GM06990 (cell line): ENCODE measurements at regions not wholly inside any gene's neighbourhood (a gene's known extent, or its start where the extent isn't known, plus 50 kb on each side); places are given as distances from the start of the nearest gene placed in this dataset.

Experiments used
- DNase-seq: peaks from one replicate; pipeline ENCODE4 v3.0.0-alpha.2; 2011; ENCODE audit not compliant: insufficient read length; ENCODE audit errors: extremely low read depth
- H3K27me3 ChIP-seq: replicated peaks from 2 replicates; pipeline ENCODE4 v1.6.0; 2011; ENCODE audit warnings: low read length; ENCODE audit not compliant: control insufficient read depth, insufficient read depth
- H3K36me3 ChIP-seq: 2 replicates; pipeline ENCODE4 v1.5.1; 2011; ENCODE audit warnings: low read length; ENCODE audit not compliant: control insufficient read depth, insufficient read depth
- H3K4me3 ChIP-seq: replicated peaks from 2 replicates; pipeline ENCODE4 v1.5.1; 2011; ENCODE audit warnings: low read depth, mild to moderate bottlenecking, control low read depth, low read length
- TF ChIP-seq, protein P1 (sequence below): IDR thresholded peaks from 2 replicates; pipeline ENCODE4 v1.5.1; 2011; ENCODE audit warnings: low read length, control low read depth, mild to moderate bottlenecking, inconsistent platforms; ENCODE audit not compliant: insufficient read depth, poor library complexity, severe bottlenecking

DNA sequence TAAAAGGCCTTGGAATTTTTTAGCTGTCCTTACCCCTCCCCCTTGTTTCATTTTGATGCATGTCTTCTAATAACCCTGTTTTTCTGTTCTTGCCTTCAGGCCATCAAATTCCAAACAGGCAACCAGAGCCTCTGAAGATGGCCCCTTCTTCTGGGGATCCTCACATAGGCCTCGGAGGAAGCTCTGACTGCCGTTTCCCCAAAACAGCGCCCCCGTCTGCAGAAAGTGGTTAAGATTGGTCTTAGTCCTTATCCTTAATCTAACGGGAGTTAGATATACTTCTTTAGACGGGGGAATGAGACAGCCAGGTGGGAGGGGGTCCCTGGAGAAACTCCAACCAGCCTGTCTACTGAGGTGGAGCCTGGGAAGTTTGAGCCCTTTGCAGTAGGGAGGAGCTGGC, 226.3 kb upstream of the ZNF608 start:
- DNase-seq: no peak
- TF ChIP-seq, protein P1, sequence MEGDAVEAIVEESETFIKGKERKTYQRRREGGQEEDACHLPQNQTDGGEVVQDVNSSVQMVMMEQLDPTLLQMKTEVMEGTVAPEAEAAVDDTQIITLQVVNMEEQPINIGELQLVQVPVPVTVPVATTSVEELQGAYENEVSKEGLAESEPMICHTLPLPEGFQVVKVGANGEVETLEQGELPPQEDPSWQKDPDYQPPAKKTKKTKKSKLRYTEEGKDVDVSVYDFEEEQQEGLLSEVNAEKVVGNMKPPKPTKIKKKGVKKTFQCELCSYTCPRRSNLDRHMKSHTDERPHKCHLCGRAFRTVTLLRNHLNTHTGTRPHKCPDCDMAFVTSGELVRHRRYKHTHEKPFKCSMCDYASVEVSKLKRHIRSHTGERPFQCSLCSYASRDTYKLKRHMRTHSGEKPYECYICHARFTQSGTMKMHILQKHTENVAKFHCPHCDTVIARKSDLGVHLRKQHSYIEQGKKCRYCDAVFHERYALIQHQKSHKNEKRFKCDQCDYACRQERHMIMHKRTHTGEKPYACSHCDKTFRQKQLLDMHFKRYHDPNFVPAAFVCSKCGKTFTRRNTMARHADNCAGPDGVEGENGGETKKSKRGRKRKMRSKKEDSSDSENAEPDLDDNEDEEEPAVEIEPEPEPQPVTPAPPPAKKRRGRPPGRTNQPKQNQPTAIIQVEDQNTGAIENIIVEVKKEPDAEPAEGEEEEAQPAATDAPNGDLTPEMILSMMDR: peak; percentile 12
- Histone ChIP-seq H3K36me3 (no peaks in the 10 kb centered on the region), H3K4me3 (no peak overlapping the region), H3K27me3 (no peaks in the 10 kb centered on the region)

DNA sequence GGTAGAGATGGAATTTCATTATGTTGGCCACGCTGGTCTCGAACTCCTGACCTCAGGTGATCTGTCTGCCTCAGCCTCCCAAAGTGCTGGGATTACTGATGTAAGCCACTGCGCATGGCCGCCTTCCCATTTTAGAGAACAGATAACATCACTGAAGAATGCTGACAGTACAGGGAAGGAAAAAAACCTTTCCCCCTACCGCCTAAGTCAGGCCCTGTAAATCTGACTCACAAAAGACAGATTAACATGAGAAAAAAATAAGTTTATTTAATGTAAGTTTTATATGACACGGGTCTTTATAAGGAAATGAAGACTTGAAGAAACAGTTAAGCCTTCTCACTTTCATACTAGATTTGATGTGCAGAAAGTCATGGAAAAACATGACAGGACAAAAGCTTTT, 227.2 kb upstream of the ZNF608 start:
- Histone ChIP-seq H3K36me3 (no peaks in the 10 kb centered on the region), H3K27me3 (no peaks in the 10 kb centered on the region), H3K4me3 (no peak overlapping the region)
- TF ChIP-seq, protein P1: no peak
- no peak for DNase-seq

DNA sequence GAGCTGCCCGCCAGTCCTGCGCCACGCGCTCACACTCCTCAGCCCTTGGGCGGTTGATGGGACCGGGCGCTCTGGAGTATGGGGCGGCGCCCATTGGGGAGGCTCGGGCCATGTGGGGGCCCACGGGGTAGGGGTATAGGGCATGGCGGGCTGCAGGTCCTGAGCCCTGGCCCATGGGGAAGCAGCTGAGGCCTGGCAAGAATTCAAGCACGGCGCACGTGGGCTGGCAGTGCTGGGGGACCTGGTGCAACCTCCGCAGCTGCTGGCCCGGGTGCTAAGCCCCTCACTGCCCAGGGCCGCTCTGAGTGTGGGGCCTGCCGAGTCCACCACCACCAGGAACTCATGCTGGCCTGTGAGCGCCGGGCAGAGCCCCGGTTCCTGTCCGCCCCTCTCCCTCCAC, 229.6 kb upstream of the ZNF608 start:
- Histone ChIP-seq H3K27me3 (no peaks in the 10 kb centered on the region), H3K4me3 (no peak overlapping the region), H3K36me3 (no peaks in the 10 kb centered on the region)
- TF ChIP-seq, protein P1: no peak
- DNase-seq: no peak

DNA sequence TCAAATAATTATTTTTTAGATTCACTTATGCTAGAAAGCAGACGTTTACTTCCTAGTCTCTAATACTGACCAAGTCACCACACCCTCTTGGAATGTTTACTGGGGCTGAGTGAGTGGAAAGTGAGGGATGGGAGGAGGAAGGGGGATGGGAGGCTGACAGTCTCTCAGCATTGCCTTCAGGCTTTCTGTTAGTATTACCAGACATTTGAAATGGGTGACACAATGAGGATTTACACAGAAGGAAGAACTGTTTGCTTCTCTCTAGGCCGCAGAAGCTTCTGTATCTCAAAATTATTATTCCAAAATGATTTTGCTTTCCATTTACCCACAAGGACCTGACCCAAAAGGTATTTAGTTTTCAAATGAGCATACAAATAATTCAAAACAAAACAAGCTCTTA, 232.8 kb upstream of the ZNF608 start:
- Histone ChIP-seq H3K36me3 (no peaks in the 10 kb centered on the region), H3K27me3 (no peaks in the 10 kb centered on the region), H3K4me3 (no peak overlapping the region)
- TF ChIP-seq, protein P1: no peak
- no peak for DNase-seq

DNA sequence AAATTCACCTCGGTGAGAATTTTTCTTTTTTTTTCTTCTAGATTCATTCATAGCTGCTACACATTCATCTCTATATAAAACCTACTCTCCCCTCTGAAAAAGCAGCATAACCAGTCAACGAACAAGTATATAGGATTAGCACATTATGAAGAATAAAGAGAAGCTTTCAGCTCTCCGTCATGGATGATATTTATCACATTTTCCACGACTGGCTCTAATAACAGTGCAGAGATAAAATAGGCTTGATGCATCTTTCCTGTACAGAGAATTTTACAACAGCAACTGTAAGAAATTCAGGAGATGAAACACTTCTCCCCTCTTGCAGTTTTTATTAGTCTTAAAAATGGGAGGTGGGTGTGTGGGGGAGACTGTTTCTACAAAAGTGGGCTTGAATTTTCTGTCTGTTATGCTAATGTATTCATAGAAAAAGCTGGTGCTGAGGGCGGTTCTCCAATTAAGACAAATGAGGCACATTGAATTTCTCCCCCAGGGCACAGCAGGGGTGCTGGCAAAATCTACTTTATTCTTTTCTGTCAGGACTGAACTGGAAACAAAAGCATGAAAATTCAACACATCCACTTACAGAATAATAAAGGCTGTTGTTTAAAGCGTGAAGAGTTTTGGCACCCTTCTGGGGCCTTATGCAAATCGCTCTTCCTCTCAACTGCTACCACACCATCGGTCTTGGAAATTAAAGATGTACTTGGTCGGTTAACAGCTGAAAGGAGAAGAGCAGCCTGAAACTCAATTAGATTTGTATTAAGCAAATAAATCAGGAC, 233.9 kb upstream of the ZNF608 start:
- TF ChIP-seq, protein P1: no peak
- DNase-seq: peak; percentile 56
- Histone ChIP-seq H3K27me3 (no peaks in the 10 kb centered on the region), H3K36me3 (no peaks in the 10 kb centered on the region), H3K4me3 (no peak overlapping the region)
